HCT116 (cell line): ENCODE measurements at regions not wholly inside any gene's neighbourhood (a gene's known extent, or its start where the extent isn't known, plus 50 kb on each side); places are given as distances from the start of the nearest gene placed in this dataset.

Experiments
- CEBPB ChIP-seq: IDR thresholded peaks from 2 replicates; pipeline ENCODE4 v1.6.1; 2012; ENCODE audit warnings: low read depth
- EZH2 ChIP-seq: fragments of 200-600 bp; sonication (generic); IDR thresholded peaks from 2 replicates; pipeline ENCODE4 v1.6.1; 2017; ENCODE audit warnings: antibody characterized with exemption, mixed run types
- FOSL1 ChIP-seq: IDR thresholded peaks from 2 replicates; pipeline ENCODE4 v1.6.1; 2012; ENCODE audit warnings: low read depth
- POLR2A ChIP-seq: IDR thresholded peaks from 2 replicates; pipeline ENCODE4 v1.7.0; 2011; ENCODE audit warnings: borderline replicate concordance; ENCODE audit not compliant: insufficient read depth, insufficient read length; ENCODE audit errors: extremely low read depth
- TF ChIP-seq, protein P1 (sequence below), 3 experiments: fragments of 200-600 bp in 1 of 3; sonication (generic) in 1 of 3; IDR thresholded peaks in 2 of 3; conservative IDR thresholded peaks in 1 of 3; 2 replicates each; pipeline ENCODE4 v1.5.1; 2012 to 2017; ENCODE audit warnings: low read depth in 2 of 3, low read length in 2 of 3, antibody characterized with exemption in 1 of 3, borderline replicate concordance in 1 of 3, control low read depth in 1 of 3, mild to moderate bottlenecking in 1 of 3, mixed read lengths in 1 of 3, mixed run types in 1 of 3, moderate library complexity in 1 of 3; ENCODE audit not compliant: insufficient read depth in 1 of 3
- TF ChIP-seq, protein P2 (sequence below): IDR thresholded peaks from 2 replicates; pipeline ENCODE4 v1.6.1; 2012

DNA sequence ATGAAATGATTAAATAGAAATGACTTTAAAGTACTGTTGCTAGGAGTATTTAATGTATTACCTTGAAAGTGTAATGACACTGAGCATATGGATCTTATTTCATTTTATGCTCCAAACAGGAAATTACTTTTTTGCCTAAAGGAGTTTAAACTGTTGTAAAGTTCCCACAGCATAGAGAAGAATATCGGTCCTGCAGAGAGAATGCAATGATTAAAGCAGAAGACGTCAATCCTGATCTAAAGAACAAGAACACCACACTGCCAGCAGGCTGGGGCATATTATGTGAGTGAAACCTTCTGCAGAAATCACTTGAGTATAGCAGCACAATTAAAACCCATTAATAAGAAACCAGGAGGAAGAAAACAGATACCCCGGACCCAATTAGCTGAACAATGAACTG is 72.8 kb upstream of the CAMK2D start:
- TF ChIP-seq, protein P1, sequence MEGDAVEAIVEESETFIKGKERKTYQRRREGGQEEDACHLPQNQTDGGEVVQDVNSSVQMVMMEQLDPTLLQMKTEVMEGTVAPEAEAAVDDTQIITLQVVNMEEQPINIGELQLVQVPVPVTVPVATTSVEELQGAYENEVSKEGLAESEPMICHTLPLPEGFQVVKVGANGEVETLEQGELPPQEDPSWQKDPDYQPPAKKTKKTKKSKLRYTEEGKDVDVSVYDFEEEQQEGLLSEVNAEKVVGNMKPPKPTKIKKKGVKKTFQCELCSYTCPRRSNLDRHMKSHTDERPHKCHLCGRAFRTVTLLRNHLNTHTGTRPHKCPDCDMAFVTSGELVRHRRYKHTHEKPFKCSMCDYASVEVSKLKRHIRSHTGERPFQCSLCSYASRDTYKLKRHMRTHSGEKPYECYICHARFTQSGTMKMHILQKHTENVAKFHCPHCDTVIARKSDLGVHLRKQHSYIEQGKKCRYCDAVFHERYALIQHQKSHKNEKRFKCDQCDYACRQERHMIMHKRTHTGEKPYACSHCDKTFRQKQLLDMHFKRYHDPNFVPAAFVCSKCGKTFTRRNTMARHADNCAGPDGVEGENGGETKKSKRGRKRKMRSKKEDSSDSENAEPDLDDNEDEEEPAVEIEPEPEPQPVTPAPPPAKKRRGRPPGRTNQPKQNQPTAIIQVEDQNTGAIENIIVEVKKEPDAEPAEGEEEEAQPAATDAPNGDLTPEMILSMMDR (IDR thresholded peaks at IDR 0.05 in 2 of 3, conservative IDR thresholded peaks at IDR 0.05 in 1 of 3; ENCODE audit: borderline replicate concordance in 1 of 3, insufficient read depth in 1 of 3, low read depth in 2 of 3, low read length in 2 of 3), result no peak
- TF ChIP-seq EZH2 (no peak), CEBPB (no peak), FOSL1 (no peak), POLR2A (no peak)
- TF ChIP-seq, protein P2, sequence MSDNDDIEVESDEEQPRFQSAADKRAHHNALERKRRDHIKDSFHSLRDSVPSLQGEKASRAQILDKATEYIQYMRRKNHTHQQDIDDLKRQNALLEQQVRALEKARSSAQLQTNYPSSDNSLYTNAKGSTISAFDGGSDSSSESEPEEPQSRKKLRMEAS, result no peak
